UCSD-AML1 (cell line): ENCODE measurements at regions not wholly inside any gene's neighbourhood (a gene's known extent, or its start where the extent isn't known, plus 50 kb on each side); places are given as distances from the start of the nearest gene placed in this dataset.
"Not testable (repeated sequence)": the region's sequence is repeated elsewhere in the genome, so short reads cannot be mapped to it uniquely, and the experiment has no call there.

Experiments
- DNase-seq: peaks from one replicate; lab custom pipeline; 2025; ENCODE audit not compliant: unreplicated experiment; lab: John Stamatoyannopoulos, UW

DNA sequence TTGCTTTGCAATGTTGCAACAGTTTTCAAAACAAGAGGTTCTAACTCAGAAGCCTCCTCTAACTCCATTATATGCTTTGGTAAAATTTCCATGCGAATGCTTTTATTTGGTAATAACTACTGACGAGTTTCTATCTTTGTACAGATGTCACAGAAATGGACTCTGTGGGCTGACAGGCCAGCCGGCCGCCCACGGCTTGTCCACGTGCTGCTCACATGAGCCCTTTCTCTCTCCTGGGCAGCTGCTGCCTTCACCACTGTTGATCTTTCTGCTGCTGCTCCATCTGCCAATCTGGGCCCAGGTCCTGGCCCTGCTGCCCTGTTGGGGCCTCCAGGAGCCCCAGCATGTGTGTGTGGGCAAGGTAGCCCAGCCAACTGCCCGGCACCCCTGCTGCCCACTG, 168.2 kb upstream of the TMEM132C start:
- DNase-seq, result no peak

DNA sequence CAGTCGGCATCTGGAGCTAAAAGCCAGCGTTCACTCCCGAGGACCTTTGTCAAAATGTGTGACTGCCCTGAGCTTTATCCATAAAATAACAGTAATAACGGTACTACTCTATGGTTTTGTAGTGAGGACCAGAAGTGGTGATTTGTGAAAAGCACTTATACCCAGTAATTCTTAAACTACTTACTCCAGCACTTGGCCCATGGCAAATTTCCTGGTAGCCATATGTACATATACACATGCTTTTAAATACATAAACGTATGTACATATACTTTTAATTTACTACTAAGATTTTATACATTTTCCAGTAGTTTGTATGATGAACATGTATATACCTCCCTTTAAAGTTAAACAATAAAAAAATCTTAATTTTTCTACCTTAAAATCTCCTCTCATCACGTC, 163.8 kb upstream of the TMEM132C start:
- DNase-seq, result no peak

DNA sequence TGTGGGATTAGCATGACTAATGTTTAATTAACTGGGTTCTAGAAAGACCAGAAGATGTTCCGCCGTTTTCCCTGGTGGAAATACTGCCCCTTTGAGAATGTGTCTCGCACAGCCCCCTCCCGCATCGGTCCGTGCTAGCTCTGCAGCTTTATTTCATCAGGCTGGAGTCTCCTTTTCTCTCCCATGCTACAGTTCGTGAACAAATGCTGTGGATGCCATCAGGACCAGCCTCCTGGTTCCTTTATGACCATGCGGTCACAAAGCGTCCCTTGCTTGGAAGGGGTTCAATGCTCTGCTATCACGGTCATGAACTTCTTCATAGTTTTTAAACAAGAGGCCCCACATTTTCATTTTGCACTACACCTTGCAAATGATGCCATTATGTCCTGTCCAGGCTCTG, 157.7 kb upstream of the TMEM132C start:
- DNase-seq, result no peak

DNA sequence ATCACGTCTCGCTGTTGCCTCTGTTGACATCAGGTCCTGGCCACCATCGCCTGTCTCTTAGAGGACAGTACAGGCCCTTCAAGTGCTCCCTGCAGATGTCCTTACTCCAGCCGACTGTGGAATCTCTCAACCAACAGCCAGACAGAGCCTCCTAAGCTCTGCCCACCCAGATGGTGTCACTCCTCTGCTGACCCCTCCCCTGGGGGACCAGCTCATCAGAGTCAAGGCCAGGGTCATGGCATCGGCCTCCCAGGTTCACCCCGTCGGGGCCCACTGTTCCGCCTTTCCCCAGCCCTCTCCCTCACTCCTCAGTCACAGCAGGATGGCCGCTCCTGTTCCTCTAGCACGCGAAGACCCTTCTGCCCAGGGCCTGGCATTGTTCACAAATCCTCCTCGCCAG, 157.3 kb upstream of the TMEM132C start:
- no peak for DNase-seq

DNA sequence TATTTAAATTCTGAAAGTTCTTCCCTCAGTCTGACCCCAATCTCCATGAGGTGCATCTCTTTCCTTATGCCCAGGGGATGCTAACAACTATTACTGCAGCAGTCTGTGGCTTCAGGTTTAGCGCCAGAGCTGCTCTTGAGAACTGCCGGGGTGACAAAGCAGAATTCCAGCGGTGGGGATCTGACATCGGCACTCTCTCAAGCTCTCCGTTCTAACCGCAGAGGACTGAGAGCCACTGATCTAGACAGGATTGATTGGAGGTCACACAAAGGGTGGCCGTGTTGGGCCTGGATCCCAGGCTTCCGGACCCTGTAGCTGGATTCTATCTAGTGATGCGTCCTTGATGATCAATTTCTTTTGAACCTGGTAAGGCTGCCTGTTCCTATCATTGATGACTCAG, 155.6 kb upstream of the TMEM132C start:
- DNase-seq, result no peak

DNA sequence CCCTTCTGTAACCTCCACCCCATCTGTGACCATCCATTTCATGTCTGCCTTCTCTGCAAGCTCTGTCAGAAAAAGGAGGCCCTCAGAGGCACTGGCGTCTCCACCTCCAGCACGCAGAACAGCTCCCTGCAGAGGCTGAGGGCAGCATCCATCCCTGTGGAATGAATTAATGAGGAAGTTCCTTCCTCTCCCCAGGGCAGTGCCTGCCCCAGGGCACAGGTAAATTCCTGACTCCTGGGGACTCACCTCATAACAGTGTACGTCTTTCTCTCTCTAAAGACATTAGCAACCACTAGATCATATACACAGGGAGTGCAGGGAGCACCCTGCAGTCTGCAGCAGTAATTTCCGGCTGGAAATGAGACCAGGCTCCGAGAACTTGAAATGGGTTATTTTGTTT, 155.0 kb upstream of the TMEM132C start:
- no peak for DNase-seq

DNA sequence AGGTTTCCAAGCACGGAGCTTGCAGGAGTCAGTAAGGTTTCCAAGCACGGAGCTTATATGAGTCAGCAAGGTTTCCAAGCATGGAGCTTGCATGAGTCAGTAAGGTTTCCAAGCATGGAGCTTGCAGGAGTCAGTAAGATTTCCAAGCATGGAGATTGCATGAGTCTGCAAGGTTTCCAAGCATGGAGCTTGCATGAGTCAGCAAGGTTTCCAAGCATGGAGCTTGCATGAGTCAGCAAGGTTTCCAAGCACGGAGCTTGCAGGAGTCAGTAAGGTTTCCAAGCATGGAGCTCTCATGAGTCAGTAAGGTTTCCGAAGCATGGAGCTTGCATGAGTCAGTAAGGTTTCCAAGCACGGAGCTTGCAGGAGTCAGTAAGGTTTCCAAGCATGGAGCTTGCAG, 153.7 kb upstream of the TMEM132C start:
- DNase-seq, result not testable (repeated sequence)

DNA sequence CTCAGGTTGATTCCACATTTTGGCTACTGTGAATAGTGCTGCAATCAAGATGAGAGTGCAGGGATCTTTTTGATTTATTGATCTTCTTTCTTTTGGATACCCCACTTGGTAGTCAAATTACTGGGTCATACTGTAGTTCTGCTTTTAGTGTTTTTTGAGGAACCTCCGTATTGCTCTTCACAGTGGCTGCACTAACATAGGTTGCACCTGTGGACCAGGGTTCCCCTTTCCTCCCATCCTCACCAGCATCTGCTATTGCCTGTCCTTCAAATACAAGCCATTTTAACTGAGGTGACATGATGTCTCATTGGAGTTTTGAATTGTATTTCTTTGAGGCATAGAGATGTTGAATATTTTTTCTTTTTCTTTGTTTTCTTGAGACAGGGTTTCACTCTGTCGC, 152.5 kb upstream of the TMEM132C start:
- no peak for DNase-seq

DNA sequence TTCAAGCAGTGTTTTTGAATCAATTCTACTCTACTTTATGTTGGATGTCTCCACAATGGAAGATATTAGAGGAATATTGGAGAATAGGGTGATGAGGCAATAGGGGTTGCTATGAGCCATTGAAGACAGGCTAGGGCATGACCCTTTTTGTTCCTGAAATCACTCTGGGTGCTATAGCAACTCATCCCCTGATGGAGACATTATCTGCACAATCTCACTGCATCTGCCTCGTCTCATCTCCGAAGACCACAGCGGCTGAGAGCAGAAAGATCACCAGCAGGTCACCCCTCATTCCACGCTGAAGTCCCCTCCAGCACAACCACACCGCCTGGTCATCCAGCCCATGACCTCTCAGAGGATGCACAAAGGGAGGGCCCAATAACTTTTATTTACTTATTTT, 150.4 kb upstream of the TMEM132C start:
- no peak for DNase-seq

DNA sequence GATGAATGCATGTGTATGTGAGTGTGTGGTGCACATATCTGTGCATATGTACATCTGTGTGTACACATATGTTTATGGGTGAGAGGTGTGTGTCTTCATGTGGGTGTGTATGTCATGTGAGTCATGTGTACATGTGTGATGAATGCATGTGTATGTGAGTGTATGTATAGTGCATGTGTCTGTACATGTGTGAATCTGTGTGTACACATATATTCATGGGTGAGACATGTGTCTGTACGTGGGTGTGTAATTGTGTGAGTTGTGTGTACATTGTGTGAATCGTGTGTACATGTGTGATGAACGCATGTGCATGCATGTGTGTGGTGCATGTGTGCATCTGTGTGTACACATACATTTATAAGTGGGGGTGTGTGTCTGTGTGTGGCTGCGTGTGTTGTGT, 146.9 kb upstream of the TMEM132C start:
- no peak for DNase-seq

DNA sequence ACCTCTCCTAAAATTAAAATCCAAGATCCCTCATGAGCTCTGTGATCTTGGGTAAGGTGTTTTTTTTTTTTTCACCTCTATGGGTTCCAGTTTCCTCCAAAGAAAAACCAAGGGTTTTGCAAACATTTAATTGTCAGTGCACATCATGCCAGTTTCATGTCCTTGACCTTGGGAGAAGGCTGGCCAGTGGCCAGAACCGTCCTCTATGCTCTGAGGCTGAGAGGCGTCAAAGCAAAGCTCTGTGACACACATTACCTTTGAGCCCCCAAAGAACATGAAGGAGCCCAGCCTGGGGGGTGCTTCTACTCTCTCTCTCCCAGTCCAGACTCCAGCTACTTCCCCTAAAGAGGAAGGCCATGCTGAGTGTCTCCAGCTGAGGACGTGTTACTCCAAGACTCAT, 145.5 kb upstream of the TMEM132C start:
- no peak for DNase-seq

DNA sequence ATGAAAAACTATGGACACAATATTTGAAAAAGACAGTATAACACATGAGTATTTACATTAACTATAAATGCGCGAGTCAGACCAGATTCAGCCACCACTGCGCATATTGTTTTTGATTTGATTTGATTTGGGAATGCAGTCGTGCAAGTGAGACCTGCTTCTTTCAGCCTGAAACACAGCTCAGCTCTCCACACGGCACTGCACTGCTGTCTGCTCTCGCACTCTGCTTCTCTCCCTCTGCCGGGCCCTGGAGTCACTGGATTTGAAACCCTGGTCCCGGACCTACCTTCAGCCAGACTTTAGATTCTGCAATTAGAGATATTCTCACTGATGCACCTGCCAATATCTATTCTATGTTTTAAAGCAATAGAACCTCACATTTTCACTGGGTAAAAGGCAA, 143.9 kb upstream of the TMEM132C start:
- DNase-seq, result no peak

DNA sequence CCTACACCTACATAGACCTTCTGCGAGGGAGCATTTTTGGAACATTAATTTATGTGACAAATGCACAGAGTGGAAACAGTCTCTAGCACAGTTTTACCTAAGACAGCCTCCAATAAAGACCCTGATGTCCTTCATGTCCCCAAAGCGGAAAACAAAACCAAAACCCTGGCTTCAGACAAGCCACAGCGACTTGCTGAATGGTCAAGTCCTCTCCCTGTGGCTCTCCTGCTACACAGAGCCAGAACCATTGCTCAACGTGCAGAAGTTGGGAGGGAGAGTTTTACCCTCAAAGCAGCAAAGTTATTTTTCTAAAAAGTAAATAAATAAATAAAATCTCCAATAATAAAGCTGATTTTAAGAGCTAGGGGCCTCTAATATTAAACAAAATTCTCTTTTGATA, 135.0 kb upstream of the TMEM132C start:
- no peak for DNase-seq

DNA sequence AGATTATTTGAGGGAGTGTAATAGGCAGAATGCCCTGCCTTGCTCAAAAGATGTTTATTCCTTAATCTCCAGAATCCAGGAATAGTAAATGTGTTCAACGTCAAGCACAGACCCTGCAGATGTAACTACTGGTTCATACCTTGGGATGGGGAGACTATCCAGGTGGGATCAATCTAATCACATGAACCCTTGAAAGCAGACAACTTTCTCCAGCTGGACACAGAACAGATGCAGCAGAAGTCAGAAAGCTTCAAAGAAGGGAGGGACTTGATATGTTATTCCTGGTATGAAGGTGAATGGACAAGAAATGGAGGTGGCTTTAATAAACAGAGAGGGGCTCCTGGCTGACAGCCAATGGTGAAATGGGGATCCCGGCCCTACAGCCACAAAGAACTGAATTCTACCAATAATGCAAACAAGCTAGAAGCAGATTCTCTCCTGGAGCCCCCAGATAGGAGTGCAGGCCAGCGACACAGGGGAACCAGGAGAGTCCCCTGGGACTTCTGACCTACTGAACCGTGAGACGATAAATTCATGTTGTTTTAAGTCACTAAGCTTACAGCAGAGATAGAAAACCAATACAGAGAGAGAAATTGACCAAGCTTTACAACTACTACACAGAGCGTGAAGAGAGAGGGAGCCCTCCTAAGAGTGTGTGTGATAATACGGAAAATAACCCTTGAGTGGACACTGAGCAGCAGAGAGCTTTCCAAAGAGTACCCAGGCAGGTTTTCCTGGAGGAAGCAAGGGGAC, 133.5 kb upstream of the TMEM132C start:
- DNase-seq, result no peak

DNA sequence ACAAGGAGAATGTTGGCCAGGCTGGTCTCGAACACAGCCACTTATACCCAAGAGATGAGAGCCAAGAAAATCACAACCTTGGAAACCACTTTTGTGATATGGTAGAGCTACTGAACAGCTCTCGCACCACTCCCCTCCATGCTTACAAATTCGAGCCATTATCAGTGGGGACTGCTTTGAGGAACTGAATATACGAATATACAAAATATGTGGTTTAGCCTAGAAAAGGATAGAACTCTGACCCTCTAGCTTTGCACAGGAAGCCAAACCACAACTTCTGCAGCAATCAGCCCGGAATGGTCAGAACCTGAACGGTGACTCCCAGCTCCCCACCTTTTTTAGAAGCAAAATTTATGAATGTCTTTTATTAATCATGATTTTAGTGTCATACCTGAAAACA, 129.8 kb upstream of the TMEM132C start:
- DNase-seq, result no peak

DNA sequence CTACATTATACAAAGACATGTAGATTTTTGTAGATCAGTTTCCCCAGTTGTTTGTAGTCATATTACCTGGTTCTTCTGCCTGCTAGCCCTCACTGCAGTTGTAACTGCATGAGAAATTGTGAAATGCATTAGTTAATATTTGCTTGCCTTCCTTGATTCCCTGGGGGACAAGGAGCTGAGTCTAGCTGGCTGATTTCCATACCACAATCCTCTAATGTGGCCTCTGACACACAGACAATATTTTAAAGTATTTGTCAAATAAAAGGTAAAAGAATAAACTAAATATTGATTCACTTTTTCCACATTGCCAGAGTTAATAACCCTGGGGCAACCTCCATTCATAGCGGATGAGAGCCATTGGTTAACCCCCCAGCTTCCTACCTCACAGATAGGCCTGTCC, 128.8 kb upstream of the TMEM132C start:
- no peak for DNase-seq

DNA sequence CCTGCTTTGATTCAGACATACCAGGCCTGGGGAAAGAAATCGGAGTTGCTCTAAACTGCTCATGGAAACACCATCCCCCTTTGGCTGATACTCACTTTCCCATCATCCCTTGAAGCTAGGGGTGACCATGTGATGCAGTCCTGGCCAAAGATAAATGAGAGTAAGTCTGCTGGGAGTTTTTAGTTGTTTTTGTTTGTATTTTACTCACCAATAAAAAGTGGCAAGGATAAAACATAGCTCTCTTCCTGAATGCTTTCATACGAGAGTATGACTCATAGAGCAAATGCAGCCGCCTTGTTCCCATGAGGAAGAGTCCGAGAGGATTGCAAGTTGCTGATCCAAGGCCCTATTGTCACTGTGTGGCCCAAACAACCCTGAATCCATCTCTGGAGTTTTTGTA, 126.4 kb upstream of the TMEM132C start:
- no peak for DNase-seq

DNA sequence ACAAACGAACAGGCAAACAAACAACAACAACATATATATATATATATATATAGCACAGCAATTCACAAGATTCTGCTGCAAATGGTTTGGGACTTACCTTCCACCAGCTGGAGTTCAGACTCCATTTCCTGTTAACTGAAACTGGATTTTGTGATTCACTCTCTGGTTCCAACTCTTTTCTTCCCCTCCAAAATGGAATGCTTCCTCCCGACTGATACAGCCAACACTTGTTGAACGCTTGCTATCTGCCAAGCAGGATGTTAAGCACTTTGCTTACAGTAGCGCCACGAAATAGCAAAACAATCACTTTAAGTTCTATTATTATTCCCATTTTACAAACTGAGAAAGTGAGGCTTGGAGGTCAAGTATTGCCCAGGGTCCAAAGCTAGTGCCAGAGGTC, 116.0 kb upstream of the TMEM132C start:
- no peak for DNase-seq

DNA sequence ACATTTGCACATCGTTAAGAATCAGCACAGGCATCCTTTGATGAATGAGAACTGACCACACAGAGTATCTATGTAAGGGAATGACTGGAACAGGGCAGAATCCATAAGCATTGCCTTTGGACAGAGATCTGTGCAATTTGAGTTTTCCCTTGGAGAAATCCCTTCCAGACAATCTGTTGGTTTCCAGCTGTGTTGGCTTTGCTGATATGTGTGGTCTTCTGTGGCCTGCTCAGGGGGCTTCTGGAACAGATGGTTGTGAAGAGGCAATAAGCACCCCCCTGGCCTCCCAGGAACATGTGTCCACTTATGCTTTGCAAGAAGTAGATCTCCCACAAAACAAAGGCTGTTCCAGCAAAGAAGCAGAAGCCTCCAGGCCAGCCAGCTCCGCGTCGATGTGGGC, 111.4 kb upstream of the TMEM132C start:
- DNase-seq, result no peak

DNA sequence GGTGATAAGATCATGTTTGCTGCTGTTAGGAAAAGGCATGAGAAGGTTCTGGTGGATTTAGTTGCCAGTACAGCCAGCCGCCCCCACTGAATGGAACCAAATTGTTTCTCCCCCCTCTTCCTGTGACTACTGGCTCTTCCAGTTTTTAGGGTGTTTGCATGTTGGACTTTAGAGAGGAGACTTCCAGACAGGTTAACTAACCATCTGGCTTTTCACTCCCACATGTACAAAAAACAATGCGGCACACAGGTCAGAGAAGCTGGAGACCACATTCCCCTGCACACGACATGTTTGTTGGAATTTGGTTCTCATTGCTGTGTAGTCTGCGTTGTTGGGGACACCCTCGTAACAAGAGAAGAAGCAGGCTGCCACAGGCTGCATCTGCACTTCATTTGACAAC, 103.9 kb upstream of the TMEM132C start:
- DNase-seq, result no peak

DNA sequence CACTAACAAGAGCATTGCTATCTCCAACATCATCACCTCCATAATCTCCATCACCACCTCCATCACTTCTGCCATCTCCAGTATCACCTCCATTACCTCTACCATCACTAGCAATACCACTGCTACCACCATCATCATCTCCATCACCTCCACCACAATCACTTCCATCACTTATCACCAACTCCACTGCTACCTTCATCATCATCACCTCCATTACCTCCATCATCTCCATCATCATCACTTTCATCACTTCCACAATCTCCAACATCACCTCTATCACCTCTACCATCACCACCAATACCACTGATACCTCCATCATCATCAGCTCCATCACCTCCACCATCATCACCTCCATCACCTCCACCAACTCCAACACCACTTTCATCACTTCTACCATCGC, 102.4 kb upstream of the TMEM132C start:
- no peak for DNase-seq

DNA sequence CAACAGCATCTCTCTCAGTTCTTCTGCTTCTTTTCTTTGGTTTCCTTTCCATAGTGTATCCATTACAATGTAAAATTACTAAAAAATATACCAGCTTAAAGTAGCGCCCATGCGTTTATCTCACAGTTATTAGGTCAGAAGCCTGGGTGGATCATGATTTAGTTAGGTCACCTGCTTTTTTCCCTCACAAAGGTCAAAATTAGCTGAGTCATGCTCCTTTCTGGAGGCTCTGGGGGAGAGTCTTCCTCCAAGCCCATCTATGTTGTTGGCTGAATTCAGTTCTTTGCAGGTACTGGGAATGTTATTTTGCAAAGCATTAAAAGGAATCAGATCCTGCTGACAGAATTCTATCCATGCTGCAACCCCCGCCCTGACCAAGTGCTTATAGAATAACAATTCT, 101.6 kb upstream of the TMEM132C start:
- no peak for DNase-seq

DNA sequence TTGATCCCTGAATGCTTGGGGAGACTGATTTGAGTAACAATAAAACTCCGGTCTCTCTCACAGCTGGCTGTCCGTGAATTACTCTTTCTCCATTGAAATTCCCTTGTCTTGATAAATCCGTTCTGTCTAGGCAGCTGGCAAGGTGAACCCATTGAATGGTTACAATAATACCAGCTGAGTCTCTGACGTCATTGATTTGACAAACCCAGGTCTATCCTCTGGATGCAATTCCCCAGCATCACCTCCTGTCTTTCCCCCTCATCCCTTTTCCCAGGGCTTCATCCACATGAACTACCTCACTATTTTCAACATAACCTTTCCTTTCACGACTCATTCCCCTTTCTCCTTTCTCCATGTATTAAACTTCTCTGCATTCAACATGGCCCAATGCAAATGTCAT, 98.7 kb upstream of the TMEM132C start:
- DNase-seq, result no peak

DNA sequence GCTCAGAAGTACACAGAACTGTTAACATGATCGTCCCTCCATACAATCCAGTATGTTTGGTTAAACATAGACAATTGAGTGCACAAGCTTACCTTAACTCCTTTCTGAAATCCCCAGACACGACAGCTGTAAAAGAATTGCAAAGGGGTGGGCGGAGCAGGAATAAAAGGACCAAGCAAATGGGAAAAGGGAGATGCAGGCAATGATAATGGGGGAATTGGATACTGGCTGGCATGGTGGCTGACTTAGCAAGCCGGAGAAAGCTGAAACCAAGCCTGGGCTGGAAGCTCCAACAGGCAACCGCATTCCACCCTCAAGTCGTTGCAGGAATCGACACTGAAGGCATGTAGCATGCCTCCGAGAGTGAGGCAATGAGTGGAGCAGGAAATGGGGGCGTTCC, 96.8 kb upstream of the TMEM132C start:
- no peak for DNase-seq
